ENCODE measurements at regions not wholly inside any gene's neighbourhood (a gene's known extent, or its start where the extent isn't known, plus 50 kb on each side); places are given as distances from the start of the nearest gene placed in this dataset.
"Not testable (repeated sequence)": the region's sequence is repeated elsewhere in the genome, so short reads cannot be mapped to it uniquely, and the experiment has no call there.

DNA sequence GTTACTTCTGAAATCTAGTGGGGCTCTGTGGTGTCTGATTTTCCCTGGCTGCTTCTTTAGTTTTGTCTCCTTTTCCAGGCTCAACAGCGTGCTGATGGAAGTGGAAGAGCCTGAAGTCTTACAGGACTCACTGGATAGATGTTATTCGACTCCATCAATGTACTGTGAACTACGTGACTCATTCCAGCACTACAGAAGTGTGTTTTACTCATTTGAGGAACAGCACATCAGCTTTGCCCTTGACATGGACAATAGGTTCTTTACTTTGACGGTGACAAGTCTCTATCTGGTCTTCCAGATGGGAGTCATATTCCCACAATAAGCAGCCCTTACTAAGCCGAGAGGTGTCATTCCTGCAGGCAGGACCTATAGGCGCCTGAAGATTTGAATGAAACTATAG lies 51.1 kb downstream of the NBPF8 start:
- not testable (repeated sequence) for H3K27me3 ChIP-seq (replicated peaks; ENCODE audit: control insufficient read depth, insufficient read depth, low read length, poor library complexity, severe bottlenecking); H3K36me3 ChIP-seq (ENCODE audit: control insufficient read depth, insufficient read depth, low read length); H3K9me3 ChIP-seq (ENCODE audit: control insufficient read depth, low read length); DNase-seq; H3K4me1 ChIP-seq (ENCODE audit: control insufficient read depth, insufficient read depth, low read length, poor library complexity, severe bottlenecking); H3K4me3 ChIP-seq (ENCODE audit: insufficient read depth, low read depth, low read length, poor library complexity, severe bottlenecking); H3K27ac ChIP-seq (ENCODE audit: insufficient read depth, low read length, poor library complexity, severe bottlenecking)

DNA sequence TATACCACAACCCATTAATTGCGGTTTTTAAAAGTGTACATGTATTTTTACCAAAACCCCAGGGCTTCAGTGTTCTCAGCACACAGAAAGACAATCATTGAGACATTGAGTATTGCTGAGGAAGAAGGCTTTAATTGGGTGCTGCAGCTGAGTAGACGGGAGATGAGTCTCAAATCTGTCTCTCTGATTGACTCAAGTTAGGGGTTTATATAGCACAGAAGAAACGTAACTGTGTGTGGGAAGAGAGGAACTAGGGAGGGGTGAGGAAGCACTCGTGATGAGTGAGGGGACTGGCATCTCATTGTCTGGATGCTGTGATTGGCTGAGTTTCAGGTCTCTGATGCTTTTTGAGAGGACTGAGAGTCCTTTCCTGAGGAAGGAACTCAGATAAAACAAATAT lies 62.8 kb downstream of the NBPF8 start:
- not testable (repeated sequence) for DNase-seq; H3K9me3 ChIP-seq (ENCODE audit: control insufficient read depth, low read length); H3K4me1 ChIP-seq (ENCODE audit: control insufficient read depth, insufficient read depth, low read length, poor library complexity, severe bottlenecking); H3K36me3 ChIP-seq (ENCODE audit: control insufficient read depth, insufficient read depth, low read length); H3K4me3 ChIP-seq (ENCODE audit: insufficient read depth, low read depth, low read length, poor library complexity, severe bottlenecking); H3K27ac ChIP-seq (ENCODE audit: insufficient read depth, low read length, poor library complexity, severe bottlenecking); H3K27me3 ChIP-seq (replicated peaks; ENCODE audit: control insufficient read depth, insufficient read depth, low read length, poor library complexity, severe bottlenecking)

DNA sequence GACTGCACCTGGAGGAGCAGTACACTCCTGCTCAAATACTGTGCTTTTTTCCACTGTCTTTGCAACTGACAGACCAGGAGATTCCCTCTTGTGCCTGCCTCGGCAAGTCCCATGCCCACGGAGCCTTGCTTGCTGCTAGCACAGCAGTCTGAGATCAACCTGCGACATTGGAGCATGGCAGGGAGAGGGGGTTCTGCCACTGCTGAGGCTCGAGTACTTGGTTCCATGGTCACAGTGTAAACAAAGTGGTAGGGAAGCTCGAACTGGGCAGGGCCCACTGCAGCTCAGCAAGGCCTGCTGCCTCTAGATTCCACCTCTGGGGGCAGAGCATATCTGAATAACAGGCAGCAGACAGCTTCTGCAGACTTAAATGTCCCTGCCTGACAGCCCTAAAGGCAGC lies 63.6 kb downstream of the NBPF8 start:
- not testable (repeated sequence) for H3K27me3 ChIP-seq (replicated peaks; ENCODE audit: control insufficient read depth, insufficient read depth, low read length, poor library complexity, severe bottlenecking); H3K9me3 ChIP-seq (ENCODE audit: control insufficient read depth, low read length); H3K27ac ChIP-seq (ENCODE audit: insufficient read depth, low read length, poor library complexity, severe bottlenecking); H3K36me3 ChIP-seq (ENCODE audit: control insufficient read depth, insufficient read depth, low read length); DNase-seq; H3K4me3 ChIP-seq (ENCODE audit: insufficient read depth, low read depth, low read length, poor library complexity, severe bottlenecking); H3K4me1 ChIP-seq (ENCODE audit: control insufficient read depth, insufficient read depth, low read length, poor library complexity, severe bottlenecking)

DNA sequence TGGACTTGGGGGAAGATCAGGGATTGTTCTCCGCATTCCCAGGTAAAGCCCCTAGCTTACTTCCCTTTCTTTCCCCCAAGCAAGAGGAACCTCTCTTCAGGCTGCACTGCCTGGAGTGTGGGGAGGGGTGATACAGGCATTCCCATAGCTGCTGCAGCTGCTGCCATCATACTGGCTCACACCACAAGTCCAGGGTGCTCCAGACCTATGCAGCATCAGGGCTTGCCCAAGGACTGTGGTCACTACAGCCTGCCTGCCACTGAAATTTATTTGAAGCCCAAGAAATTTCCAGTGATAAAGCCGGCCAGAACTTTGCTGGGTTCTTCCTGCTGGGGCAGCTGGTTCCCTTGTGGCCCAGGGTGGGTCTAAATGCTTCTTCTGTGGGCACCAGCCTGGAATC lies 72.7 kb downstream of the NBPF8 start:
- H3K9me3 ChIP-seq (ENCODE audit: control insufficient read depth, low read length); H3K4me1 ChIP-seq (ENCODE audit: control insufficient read depth, insufficient read depth, low read length, poor library complexity, severe bottlenecking); H3K27ac ChIP-seq (ENCODE audit: insufficient read depth, low read length, poor library complexity, severe bottlenecking); DNase-seq; H3K36me3 ChIP-seq (ENCODE audit: control insufficient read depth, insufficient read depth, low read length); H3K27me3 ChIP-seq (replicated peaks; ENCODE audit: control insufficient read depth, insufficient read depth, low read length, poor library complexity, severe bottlenecking); H3K4me3 ChIP-seq (ENCODE audit: insufficient read depth, low read depth, low read length, poor library complexity, severe bottlenecking): not testable (repeated sequence)

DNA sequence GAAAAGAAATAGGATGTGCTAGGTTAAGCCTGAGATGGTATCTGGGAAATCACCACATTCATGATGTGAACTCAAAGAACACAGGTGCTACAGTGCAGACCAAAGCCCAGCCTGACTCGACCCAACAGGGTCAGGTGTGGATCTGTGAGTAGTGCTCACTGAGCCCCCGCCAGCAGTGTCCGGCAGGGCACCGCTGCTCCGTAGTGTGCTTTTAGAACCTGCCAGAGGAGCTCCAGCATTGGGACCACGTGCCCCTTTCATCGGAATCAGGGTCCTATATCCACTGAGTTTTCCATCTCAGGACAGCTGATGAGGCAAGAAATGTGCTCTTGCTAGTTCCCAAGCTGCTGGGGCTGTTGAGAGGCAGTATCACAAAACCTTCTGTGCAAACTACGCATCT lies 74.4 kb downstream of the NBPF8 start:
- H3K4me1 ChIP-seq (ENCODE audit: control insufficient read depth, insufficient read depth, low read length, poor library complexity, severe bottlenecking); DNase-seq; H3K27ac ChIP-seq (ENCODE audit: insufficient read depth, low read length, poor library complexity, severe bottlenecking); H3K4me3 ChIP-seq (ENCODE audit: insufficient read depth, low read depth, low read length, poor library complexity, severe bottlenecking); H3K36me3 ChIP-seq (ENCODE audit: control insufficient read depth, insufficient read depth, low read length); H3K9me3 ChIP-seq (ENCODE audit: control insufficient read depth, low read length); H3K27me3 ChIP-seq (replicated peaks; ENCODE audit: control insufficient read depth, insufficient read depth, low read length, poor library complexity, severe bottlenecking): not testable (repeated sequence)

DNA sequence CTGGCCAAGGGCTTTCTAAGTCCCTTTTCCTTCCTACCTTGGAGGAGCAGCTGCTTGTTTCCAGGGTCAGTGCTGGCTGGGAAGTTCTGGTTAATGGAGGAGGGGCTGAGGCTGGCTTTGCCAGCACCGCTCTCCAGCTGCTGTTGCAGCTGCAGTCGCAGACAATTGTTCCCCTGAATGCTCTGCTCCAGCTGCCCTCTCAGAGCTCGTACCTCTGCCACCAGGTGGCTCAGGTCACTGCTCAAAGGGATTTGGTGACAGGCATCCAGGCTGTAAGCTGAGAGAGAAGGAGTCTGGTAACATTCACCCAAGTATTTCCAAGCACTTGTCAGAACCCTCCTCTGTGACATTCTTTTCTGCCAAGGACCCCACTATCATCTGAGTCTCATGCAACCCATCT lies 82.3 kb downstream of the NBPF8 start:
- H3K9me3 ChIP-seq (ENCODE audit: control insufficient read depth, low read length); DNase-seq; H3K4me3 ChIP-seq (ENCODE audit: insufficient read depth, low read depth, low read length, poor library complexity, severe bottlenecking); H3K36me3 ChIP-seq (ENCODE audit: control insufficient read depth, insufficient read depth, low read length); H3K27ac ChIP-seq (ENCODE audit: insufficient read depth, low read length, poor library complexity, severe bottlenecking); H3K4me1 ChIP-seq (ENCODE audit: control insufficient read depth, insufficient read depth, low read length, poor library complexity, severe bottlenecking); H3K27me3 ChIP-seq (replicated peaks; ENCODE audit: control insufficient read depth, insufficient read depth, low read length, poor library complexity, severe bottlenecking): not testable (repeated sequence)

DNA sequence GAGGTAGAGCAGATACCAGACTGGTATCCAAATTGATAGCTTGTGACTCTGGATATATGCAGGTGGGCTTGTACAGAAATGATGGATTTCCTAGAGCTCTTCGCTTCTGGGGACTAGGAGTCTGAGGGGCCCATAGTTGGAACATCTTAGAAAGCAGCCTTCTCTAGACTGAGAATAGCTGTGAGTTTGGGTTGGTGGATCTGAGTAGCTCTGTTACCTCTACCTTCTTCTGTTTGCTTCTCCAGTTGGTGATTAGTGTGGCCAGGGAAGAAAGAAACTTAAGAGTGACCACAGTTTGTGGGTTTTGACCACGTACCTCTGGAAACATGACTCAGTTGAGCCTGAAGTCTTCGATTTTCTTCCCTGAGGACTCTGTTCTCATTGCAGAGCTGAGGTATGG lies 88.4 kb downstream of the NBPF8 start:
- not testable (repeated sequence) for H3K27me3 ChIP-seq (replicated peaks; ENCODE audit: control insufficient read depth, insufficient read depth, low read length, poor library complexity, severe bottlenecking); H3K4me1 ChIP-seq (ENCODE audit: control insufficient read depth, insufficient read depth, low read length, poor library complexity, severe bottlenecking); H3K36me3 ChIP-seq (ENCODE audit: control insufficient read depth, insufficient read depth, low read length); H3K4me3 ChIP-seq (ENCODE audit: insufficient read depth, low read depth, low read length, poor library complexity, severe bottlenecking); H3K9me3 ChIP-seq (ENCODE audit: control insufficient read depth, low read length); DNase-seq; H3K27ac ChIP-seq (ENCODE audit: insufficient read depth, low read length, poor library complexity, severe bottlenecking)

DNA sequence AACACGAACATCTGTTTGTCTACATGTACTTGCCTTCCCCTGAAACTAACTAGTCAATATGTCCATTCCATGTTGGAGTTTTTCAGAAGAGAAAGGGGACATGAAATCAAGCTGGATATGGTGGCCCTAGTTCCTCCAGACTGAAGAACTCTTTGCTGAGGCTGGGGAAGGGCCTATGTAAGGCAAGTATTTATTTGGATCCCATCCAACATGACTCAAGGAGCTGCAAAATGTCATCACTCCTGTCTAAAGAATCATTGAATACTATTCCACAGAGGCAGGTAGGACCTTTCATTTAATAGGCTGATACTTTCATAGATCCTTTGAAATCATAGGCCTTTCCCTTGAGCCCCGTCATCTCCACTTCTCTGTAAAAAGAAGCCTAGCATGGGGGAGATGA lies 91.5 kb downstream of the NBPF8 start:
- not testable (repeated sequence) for H3K9me3 ChIP-seq (ENCODE audit: control insufficient read depth, low read length); H3K36me3 ChIP-seq (ENCODE audit: control insufficient read depth, insufficient read depth, low read length); H3K27me3 ChIP-seq (replicated peaks; ENCODE audit: control insufficient read depth, insufficient read depth, low read length, poor library complexity, severe bottlenecking); DNase-seq; H3K27ac ChIP-seq (ENCODE audit: insufficient read depth, low read length, poor library complexity, severe bottlenecking); H3K4me3 ChIP-seq (ENCODE audit: insufficient read depth, low read depth, low read length, poor library complexity, severe bottlenecking); H3K4me1 ChIP-seq (ENCODE audit: control insufficient read depth, insufficient read depth, low read length, poor library complexity, severe bottlenecking)

DNA sequence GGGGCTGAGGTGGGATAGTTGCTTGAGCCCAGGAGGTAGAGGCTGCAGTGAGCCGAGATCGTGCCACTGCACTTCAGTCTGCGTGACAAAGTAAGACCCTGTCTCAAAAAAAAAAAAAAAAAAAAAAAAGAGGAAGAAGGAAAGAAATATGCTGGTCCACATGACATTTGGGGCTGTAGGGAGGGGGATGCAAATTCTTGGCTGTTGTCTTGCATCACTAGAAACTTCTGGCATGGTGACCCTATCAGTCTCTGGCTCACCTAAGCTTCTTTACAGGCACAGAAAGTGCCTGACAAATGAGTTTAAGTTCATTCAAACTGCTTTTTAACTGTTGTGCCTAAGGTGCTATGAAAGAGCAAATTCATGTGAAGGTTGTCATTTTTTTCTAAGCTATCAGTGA lies 93.5 kb downstream of the NBPF8 start:
- H3K4me1 ChIP-seq (ENCODE audit: control insufficient read depth, insufficient read depth, low read length, poor library complexity, severe bottlenecking); H3K9me3 ChIP-seq (ENCODE audit: control insufficient read depth, low read length); H3K27ac ChIP-seq (ENCODE audit: insufficient read depth, low read length, poor library complexity, severe bottlenecking); H3K36me3 ChIP-seq (ENCODE audit: control insufficient read depth, insufficient read depth, low read length); H3K27me3 ChIP-seq (replicated peaks; ENCODE audit: control insufficient read depth, insufficient read depth, low read length, poor library complexity, severe bottlenecking); DNase-seq; H3K4me3 ChIP-seq (ENCODE audit: insufficient read depth, low read depth, low read length, poor library complexity, severe bottlenecking): not testable (repeated sequence)

DNA sequence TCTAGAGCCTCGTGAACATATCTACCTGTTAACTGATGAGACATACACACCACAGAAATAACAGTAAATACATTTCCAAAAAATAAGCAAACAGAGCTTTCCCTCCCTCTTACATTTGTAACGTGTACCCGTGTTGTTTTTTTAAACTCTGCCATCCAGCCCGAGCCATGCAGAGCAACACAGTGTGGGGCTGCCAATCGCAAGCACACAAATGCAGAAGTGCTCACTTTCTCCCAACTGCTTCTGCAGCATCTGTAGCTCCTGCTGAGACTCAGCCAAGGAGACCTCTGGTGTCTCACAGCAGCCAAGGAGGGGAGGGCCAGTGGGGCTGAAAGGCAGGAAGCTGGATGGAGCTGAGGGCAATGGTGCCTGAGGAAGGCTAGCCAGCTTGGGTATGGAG lies 94.4 kb downstream of the NBPF8 start:
- H3K27me3 ChIP-seq (replicated peaks; ENCODE audit: control insufficient read depth, insufficient read depth, low read length, poor library complexity, severe bottlenecking); H3K36me3 ChIP-seq (ENCODE audit: control insufficient read depth, insufficient read depth, low read length); DNase-seq; H3K4me1 ChIP-seq (ENCODE audit: control insufficient read depth, insufficient read depth, low read length, poor library complexity, severe bottlenecking); H3K9me3 ChIP-seq (ENCODE audit: control insufficient read depth, low read length); H3K4me3 ChIP-seq (ENCODE audit: insufficient read depth, low read depth, low read length, poor library complexity, severe bottlenecking); H3K27ac ChIP-seq (ENCODE audit: insufficient read depth, low read length, poor library complexity, severe bottlenecking): not testable (repeated sequence)

DNA sequence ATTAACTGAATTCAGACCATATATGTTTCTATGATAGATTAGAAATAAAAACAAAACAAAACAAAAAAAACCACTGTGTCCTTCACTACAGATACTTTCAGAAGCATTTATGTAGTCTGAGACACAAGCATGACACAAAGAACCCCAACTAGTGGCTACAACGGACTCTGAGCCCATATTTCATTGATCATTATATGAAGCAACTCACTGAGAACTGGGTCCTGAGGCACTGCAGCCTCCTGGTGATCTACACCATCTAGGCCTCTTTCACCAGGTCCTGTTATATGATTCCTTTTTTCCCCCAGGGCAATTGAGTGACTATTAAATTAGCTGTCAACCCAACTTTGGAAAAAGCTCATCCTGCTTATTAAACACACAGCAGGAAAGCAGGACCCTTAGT lies 98.3 kb downstream of the NBPF8 start:
- DNase-seq: not testable (repeated sequence)

More for the DNA sequence above, 98.3 kb downstream of the NBPF8 start:
- not testable (repeated sequence) for H3K4me1 ChIP-seq (ENCODE audit: control insufficient read depth, insufficient read depth, low read length, poor library complexity, severe bottlenecking); H3K27ac ChIP-seq (ENCODE audit: insufficient read depth, low read length, poor library complexity, severe bottlenecking); H3K4me3 ChIP-seq (ENCODE audit: insufficient read depth, low read depth, low read length, poor library complexity, severe bottlenecking); H3K27me3 ChIP-seq (replicated peaks; ENCODE audit: control insufficient read depth, insufficient read depth, low read length, poor library complexity, severe bottlenecking); H3K9me3 ChIP-seq (ENCODE audit: control insufficient read depth, low read length); H3K36me3 ChIP-seq (ENCODE audit: control insufficient read depth, insufficient read depth, low read length)
